GM18951 (cell line): ENCODE measurements at regions not wholly inside any gene's neighbourhood (a gene's known extent, or its start where the extent isn't known, plus 50 kb on each side); places are given as distances from the start of the nearest gene placed in this dataset.

Experiments used
- POLR2A ChIP-seq: IDR thresholded peaks from 4 replicates; pipeline ENCODE4 v1.6.1; 2011; ENCODE audit warnings: mild to moderate bottlenecking; ENCODE audit not compliant: insufficient read length, insufficient read depth; ENCODE audit errors: extremely low read depth
- in situ Hi-C: fragments of 300-500 bp; cut with MboI; formaldehyde crosslinking; loops from one replicate; pipeline ENCODE4 v1.12.0; 2022; ENCODE audit warnings: low sequenced_read_pairs, mixed read lengths, inconsistent platforms; ENCODE audit not compliant: unreplicated experiment

GRCh38 chr3:14320219-14320618, 82.2 kb upstream of the SLC6A6 start:
- no peak for TF ChIP-seq POLR2A
- in situ Hi-C loops, result no loop called here

DNA sequence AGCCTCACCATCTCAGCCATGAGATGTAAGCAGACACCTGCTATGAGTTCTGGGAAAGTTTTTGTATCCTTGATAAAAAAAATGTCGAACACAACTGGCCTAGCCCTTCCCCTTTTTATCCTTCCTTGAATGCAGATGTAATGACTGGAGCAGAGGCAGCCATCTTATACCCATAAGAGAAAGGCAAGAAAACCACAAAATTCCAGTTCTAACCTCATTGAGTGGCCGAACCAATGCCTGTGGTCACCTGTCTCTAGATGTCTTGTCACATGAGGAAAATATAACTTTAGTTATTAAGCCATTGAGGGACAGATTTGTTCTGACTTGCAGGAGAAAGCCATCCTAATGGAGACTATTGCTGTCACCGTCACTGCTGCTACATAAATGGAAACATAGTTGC, 80.4 kb upstream of the SLC6A6 start:
- in situ Hi-C loops, result no loop called here
- no peak for TF ChIP-seq POLR2A

DNA sequence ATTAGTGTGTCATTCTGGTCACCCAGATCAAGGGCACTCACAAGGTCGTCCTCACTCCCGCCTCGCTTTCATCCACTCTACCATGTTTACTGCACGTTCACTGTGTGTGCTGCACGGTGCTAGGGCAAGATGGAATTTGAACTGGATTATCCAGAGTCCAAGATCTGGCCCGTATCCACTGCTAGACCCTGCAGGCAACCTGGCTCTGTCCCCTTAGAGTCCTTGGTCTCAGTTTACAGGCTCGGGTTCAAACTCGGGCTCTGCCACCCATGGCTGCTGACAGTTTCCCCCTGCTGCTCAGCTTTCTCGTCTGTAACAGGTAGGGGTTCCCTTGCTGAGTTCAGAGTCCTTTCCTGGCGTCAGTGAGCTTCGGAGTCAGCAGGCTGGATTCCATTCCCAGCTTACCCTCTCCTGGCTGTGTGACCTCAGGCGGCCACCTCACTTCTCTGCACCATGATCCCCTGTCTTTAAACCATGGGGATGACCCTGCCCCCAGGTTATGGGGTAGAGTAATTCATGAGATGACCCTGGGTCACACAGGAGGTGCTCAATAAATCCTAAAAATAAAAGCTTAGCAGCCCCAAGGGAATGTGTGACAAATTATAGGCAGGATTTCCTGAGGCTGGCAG, 79.6 kb upstream of the SLC6A6 start:
- in situ Hi-C loops, result no loop called here
- TF ChIP-seq POLR2A, result no peak

DNA sequence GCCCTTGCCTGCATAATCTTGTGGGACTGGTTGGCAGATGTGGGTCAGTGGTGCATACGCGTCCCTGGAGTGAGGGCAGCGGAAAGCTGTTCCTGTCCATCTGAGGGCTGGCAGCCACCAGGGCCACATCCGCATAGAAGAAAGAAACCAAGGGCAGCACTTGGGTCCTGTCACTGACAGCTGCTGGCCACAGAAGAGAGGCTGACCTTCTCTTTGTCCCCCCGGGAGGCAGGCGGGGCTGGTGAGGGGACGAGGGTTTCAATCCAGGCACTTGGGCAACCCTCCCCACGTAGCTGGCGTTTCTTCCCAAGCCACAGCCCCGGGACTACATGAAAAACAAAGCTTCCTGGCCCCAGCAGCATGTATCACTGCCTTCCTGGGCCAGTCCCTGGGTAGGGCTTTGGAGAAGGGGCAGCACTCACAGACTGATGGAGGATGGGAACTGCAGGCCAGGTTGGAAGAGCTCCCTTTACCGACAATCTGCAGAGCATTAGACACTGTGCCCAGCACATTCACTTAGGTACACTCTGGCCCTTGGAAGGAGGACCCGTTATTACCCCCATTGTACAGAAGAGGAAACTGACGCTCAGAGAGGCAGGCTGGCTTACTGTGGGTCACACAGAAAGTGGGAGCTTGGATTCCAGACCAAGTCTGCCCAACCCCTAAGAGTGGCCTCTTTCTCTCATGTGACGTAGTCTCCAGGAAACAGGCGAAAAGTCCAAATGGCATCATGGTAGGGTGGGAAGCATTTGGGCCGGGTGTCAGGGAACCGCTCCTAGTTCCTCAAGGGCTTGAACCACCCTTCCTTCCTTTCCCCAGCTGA, 78.8 kb upstream of the SLC6A6 start:
- no peak for TF ChIP-seq POLR2A
- in situ Hi-C loops, result no loop called here

GRCh38 chr3:14324224-14324944, 78.0 kb upstream of the SLC6A6 start:
- TF ChIP-seq POLR2A, result no peak
- in situ Hi-C loops, result no loop called here

DNA sequence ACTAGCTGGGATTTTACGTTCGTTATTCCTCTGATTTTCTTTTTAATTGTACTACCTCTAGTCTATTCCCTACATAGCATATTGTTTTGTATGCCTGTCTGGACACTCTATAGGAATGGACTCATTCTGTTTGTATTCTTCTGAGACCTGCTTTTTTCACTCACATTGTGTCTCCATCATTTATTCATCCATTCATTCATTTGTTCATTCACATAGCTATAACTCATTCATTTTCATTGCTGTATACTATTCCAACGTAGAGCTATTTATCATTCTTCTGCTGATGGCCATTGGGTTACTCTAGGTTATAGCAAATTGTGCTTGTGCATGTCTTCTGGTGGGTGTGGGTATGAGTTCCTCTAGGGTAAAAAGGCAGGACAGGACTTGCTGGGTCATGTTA, 74.0 kb upstream of the SLC6A6 start:
- no peak for TF ChIP-seq POLR2A
- in situ Hi-C loops, result no loop called here

GRCh38 chr3:14329116-14329830, 73.1 kb upstream of the SLC6A6 start:
- in situ Hi-C loops, result no loop called here
- TF ChIP-seq POLR2A, result no peak

DNA sequence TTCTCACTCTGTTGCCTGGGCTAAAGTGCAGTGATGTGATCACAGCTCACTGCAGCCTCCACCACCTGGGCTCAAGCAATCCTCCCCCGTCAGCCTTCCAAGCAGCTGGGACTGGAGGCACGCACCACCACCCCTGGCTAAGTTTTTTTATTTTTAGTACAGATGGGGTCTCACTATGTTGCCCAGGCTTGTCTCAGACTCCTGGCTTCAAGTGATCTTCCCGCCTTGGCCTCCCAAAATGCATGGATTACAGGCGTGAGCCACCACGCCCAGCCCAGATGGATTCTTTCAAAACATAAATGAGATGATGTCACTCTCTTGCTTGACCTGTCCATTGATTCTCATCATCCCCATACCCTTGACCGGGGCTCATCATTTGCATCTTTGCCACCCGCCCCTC, 72.6 kb upstream of the SLC6A6 start:
- TF ChIP-seq POLR2A, result no peak
- in situ Hi-C loops, result no loop called here

DNA sequence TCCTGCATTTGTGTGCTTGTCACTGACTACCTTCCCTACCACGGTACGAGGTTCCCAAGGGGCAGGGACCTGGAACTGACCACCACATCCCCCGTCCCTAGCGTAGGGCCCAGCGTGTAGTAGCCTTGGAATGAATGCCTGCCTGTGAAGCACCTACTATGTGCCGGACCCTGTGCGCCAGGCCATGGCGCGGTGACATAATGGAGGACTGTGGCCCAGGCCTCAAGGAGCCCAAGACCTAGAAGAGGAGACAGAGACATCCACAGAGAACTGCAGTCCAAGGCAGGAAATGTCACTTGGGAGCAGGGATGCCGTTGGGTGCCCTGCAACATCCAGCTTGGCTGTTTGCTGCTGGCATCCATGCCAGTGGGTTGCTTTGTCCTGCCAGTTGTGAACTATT, 71.9 kb upstream of the SLC6A6 start:
- in situ Hi-C loops, result no loop called here
- TF ChIP-seq POLR2A, result no peak

DNA sequence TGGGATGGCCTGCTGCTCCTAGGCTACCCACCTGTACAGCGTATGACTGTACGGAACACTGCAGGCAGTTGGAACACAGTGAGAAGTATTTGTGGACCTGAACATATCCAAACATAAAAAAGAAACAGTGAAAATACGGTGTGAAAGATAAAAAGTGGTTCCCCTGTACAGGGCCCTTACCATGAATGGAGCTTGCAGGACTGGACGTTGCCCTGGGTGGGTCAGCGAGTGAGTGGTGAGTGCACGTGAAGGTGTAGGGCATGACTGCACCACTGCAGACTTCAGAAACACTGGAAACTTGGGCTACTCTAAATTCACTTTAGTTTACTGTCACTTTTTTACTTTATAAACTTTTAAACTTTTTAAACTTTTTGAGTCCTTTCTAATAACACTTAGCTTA, 71.2 kb upstream of the SLC6A6 start:
- in situ Hi-C loops, result no loop called here
- TF ChIP-seq POLR2A, result no peak

GRCh38 chr3:14332392-14332791, 70.0 kb upstream of the SLC6A6 start:
- no peak for TF ChIP-seq POLR2A
- in situ Hi-C loops, result no loop called here

GRCh38 chr3:14333215-14333614, 69.2 kb upstream of the SLC6A6 start:
- TF ChIP-seq POLR2A, result no peak
- in situ Hi-C loops, result no loop called here

DNA sequence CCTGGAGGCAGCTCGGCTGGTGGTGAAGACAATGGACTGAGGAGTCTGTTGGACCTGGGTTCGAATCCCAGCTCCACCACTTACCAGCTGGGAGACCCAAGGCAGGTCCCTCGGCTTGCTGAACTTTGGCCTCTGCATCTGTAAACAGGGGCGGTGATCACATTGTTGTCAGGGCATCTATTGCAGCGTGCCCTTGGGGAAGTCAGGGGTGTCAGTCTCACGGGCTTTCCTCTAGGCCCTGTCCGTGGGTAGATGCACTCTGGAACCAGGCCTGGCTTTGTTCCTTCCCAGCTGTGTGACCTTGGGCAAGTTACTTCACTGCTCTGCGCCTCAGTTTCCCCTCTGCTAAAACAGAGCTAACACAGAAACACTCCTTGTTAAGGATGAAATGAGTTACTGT, 68.8 kb upstream of the SLC6A6 start:
- TF ChIP-seq POLR2A, result no peak
- in situ Hi-C loops, result no loop called here
